T-cell (primary cell): ENCODE measurements at regions not wholly inside any gene's neighbourhood (a gene's known extent, or its start where the extent isn't known, plus 50 kb on each side); places are given as distances from the start of the nearest gene placed in this dataset.

Experiments used
- ATAC-seq, 4 experiments: fragments of 200-7000 bp in 3 of 4; fragments of 150-1000 bp in 1 of 4; cut with Tn5 transposase; replicated peaks in 1 of 4; 1 replicate in 3 of 4; 2 replicates in 1 of 4; pipeline ENCODE4 v1.10.0; 2021; ENCODE audit warnings: moderate library complexity in 3 of 4, mild to moderate bottlenecking in 2 of 4, moderate number of reproducible peaks in 1 of 4
- CTCF ChIA-PET, 2 donors: fragments of 300-600 bp; sonication (Branson Sonifier 250); formaldehyde crosslinking; loops; one replicate each; lab custom pipeline; 2022; ENCODE audit warnings: antibody characterized with exemption in 2 of 2; lab: Charles Lee
- POLR2A ChIA-PET, 2 donors: fragments of 300-600 bp; sonication (Branson Sonifier 250); formaldehyde crosslinking; loops; one replicate each; lab custom pipeline; 2022; ENCODE audit warnings: antibody characterized with exemption in 2 of 2; lab: Charles Lee
- DNase-seq, 35 experiments: peaks; one replicate each; pipeline versions ENCODE4 v3.0.0 to v3.0.0-alpha.2; 2013 to 2023
- H3K27ac ChIP-seq: one replicate; pipeline ENCODE4 v1.5.1; 2013; ENCODE audit warnings: low read length
- H3K27me3 ChIP-seq, 2 experiments: replicated peaks in 1 of 2; 1 replicate in 1 of 2; 2 replicates in 1 of 2; pipeline versions ENCODE4 v1.6.1 to v1.7.0; 2013; ENCODE audit warnings: low read length in 1 of 2, mixed read lengths in 1 of 2; ENCODE audit not compliant: control insufficient read depth in 2 of 2, insufficient read depth in 2 of 2; ENCODE audit errors: extremely low read depth in 1 of 2
- H3K36me3 ChIP-seq, 2 donors: 1 replicate in 1 of 2; 2 replicates in 1 of 2; pipeline versions ENCODE4 v1.6.1 to v1.7.0; 2013; ENCODE audit warnings: low read length in 1 of 2; ENCODE audit not compliant: control insufficient read depth in 2 of 2, insufficient read depth in 1 of 2; ENCODE audit errors: extremely low read depth in 1 of 2
- H3K4me1 ChIP-seq, 2 experiments: 1 replicate in 1 of 2; 2 replicates in 1 of 2; pipeline versions ENCODE4 v1.6.1 to v1.7.0; 2013; ENCODE audit warnings: low read length in 2 of 2, mixed read lengths in 1 of 2; ENCODE audit not compliant: insufficient read depth in 2 of 2, control insufficient read depth in 1 of 2; ENCODE audit errors: extremely low read depth in 1 of 2
- H3K4me3 ChIP-seq, 2 donors: 1 replicate in 1 of 2; 2 replicates in 1 of 2; pipeline versions ENCODE4 v1.5.1 to v1.7.0; 2013; ENCODE audit warnings: mild to moderate bottlenecking in 2 of 2, low read length in 1 of 2, moderate library complexity in 1 of 2; ENCODE audit not compliant: control insufficient read depth in 1 of 2; ENCODE audit errors: extremely low read depth in 1 of 2
- H3K9me3 ChIP-seq: 2 replicates; pipeline ENCODE4 v1.7.0; 2013
- H3K27ac Mint-ChIP-seq, 2 donors: one replicate each; pipeline ENCODE4 v1.8.0; 2020 to 2021; ENCODE audit warnings: mild to moderate bottlenecking in 2 of 2, mixed read lengths in 2 of 2
- H3K27me3 Mint-ChIP-seq, 2 donors: one replicate each; pipeline ENCODE4 v1.8.0; 2021 to 2022; ENCODE audit warnings: mixed read lengths in 2 of 2
- H3K36me3 Mint-ChIP-seq: one replicate; pipeline ENCODE4 v1.8.0; 2021; ENCODE audit warnings: mixed read lengths
- H3K4me1 Mint-ChIP-seq, 3 donors: one replicate each; pipeline ENCODE4 v1.8.0; 2020 to 2022; ENCODE audit warnings: mixed read lengths in 3 of 3, mild to moderate bottlenecking in 1 of 3
- H3K4me3 Mint-ChIP-seq, 3 donors: one replicate each; pipeline ENCODE4 v1.8.0; 2020 to 2022; ENCODE audit warnings: mild to moderate bottlenecking in 3 of 3, mixed read lengths in 3 of 3, moderate library complexity in 3 of 3
- H3K9me3 Mint-ChIP-seq, 3 donors: one replicate each; pipeline ENCODE4 v1.8.0; 2020 to 2022; ENCODE audit warnings: mixed read lengths in 3 of 3
- WGBS: methylation state at CpG from one replicate; pipeline ENCODE4 v1.1.5; 2013; ENCODE audit warnings: missing lambda C conversion rate; ENCODE audit not compliant: insufficient coverage; 5-methylcytosine and 5-hydroxymethylcytosine counted together

DNA sequence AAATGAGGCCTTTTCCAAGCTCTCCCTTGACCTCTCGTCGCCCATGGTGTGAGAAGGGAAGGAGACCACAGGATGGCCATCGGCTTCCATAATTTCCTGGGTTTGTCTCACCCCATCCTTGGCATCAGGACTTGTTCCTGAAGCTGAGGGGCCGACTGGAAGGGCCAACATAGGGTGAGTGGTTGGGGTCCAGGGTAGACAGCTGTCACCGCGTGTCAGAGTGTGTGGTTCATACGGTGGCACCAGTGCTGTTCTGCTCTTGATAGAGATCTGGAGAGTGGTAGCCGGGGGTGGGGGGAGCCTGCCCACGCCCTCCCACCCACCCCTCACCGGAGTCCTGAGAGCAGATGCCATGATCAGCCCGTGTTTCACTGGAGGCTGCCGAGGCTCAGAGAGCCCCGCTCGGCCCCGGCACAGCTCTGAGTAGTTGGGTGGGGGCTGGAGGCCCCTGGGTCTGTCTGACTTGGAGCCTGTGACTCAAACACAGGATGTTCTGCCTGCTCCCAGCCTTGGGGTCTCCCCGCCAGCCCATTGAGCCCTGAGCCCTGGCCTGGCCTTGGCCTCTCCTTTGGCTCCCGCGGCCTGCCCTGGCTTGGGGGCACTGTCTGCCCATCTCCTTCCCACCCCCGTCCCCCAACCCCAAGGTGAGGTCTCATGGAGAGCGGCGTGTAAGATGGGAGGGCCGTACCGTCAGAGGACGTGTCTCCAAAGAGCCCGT, 53.1 kb upstream of the IER5L start:
- H3K27ac Mint-ChIP-seq, result peak overlapping the region in 1 of 2 donors; percentile 69

DNA sequence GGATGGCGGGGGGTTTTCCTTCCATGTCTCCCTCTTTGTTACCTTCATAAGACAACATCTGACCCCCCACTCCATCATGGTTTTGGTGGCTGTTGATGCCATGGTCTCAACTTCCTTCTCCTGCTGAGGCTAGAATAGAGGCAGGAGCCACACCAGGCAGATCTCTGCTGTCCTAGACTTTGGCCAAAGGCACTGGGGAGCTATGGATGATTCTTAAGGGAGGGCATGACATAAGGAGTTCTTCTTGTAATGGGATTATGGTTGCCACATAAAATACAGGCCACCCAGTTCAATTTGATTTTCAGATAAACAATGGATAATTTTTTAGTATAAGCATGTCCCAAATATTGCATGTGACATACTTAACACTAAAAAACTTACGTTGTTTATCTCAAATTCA, 52.2 kb upstream of the IER5L start:
- no CpG with 5 or more reads among the region's 2 CpGs for WGBS
- DNase-seq, result no peak
- CTCF ChIA-PET, result no interaction called here

More for the DNA sequence above, 53.1 kb upstream of the IER5L start:
- Histone ChIP-seq H3K4me1 (peaks cover 12 to 42% of the 10 kb centered on the region in 2 experiments), H3K36me3 (no peaks in the 10 kb centered on the region), H3K4me3 (no peak overlapping the region), H3K9me3 (no peaks in the 10 kb centered on the region), H3K27me3 (peaks cover 0 to 2% of the 10 kb centered on the region in 2 experiments), H3K27ac (no peak overlapping the region)
- Mint-ChIP-seq H3K4me1 (peaks cover 32 to 47% (median 45%) of the 10 kb centered on the region in 3 donors), H3K36me3 (peaks cover 3% of the 10 kb centered on the region), H3K27me3 (no peaks in the 10 kb centered on the region), H3K9me3 (peaks cover 0 to 9% (median 7%) of the 10 kb centered on the region in 3 donors), H3K4me3 (no peak overlapping the region)
- DNase-seq (no peak), ATAC-seq (no peak)
- CTCF ChIA-PET, result no interaction called here
- 90% methylated on average over 17 of the region's 25 CpGs for WGBS
- POLR2A ChIA-PET, result no interaction called here

More for the DNA sequence above, 52.2 kb upstream of the IER5L start:
- Mint-ChIP-seq H3K4me3 (no peak overlapping the region), H3K36me3 (peaks cover 3% of the 10 kb centered on the region), H3K27ac (peak overlapping the region; percentile 43 to 83), H3K4me1 (peaks cover 32 to 47% (median 45%) of the 10 kb centered on the region in 3 donors), H3K27me3 (no peaks in the 10 kb centered on the region), H3K9me3 (peaks cover 0 to 9% (median 7%) of the 10 kb centered on the region in 3 donors)
- Histone ChIP-seq H3K9me3 (no peaks in the 10 kb centered on the region), H3K27ac (no peak overlapping the region), H3K4me1 (peaks cover 6 to 42% of the 10 kb centered on the region in 2 experiments), H3K27me3 (peaks cover 0 to 2% of the 10 kb centered on the region in 2 experiments), H3K36me3 (no peaks in the 10 kb centered on the region), H3K4me3 (no peak overlapping the region)
- POLR2A ChIA-PET, result no interaction called here
- no peak for ATAC-seq
